Fibroblast of lung (primary cell): ENCODE measurements at regions not wholly inside any gene's neighbourhood (a gene's known extent, or its start where the extent isn't known, plus 50 kb on each side); places are given as distances from the start of the nearest gene placed in this dataset.

Experiments
- DNase-seq, 2 donors: peaks; one replicate each; pipeline versions ENCODE4 v3.0.0 to v3.0.0-alpha.2; 2010; ENCODE audit warnings: low read depth in 2 of 2
- H2AFZ ChIP-seq: 2 replicates; pipeline ENCODE4 v1.5.1; 2012; ENCODE audit warnings: low read length, control low read depth, inconsistent platforms
- H3K27ac ChIP-seq: 2 replicates; pipeline ENCODE4 v1.5.1; 2011; ENCODE audit warnings: low read length, control low read depth; ENCODE audit not compliant: insufficient read depth
- H3K27me3 ChIP-seq: 2 replicates; pipeline ENCODE4 v1.5.1; 2011; ENCODE audit warnings: mild to moderate bottlenecking, low read length; ENCODE audit not compliant: control insufficient read depth, insufficient read depth
- H3K36me3 ChIP-seq: 2 replicates; pipeline ENCODE4 v1.5.1; 2011; ENCODE audit warnings: low read length; ENCODE audit not compliant: control insufficient read depth, insufficient read depth
- H3K4me1 ChIP-seq: 2 replicates; pipeline ENCODE4 v1.5.1; 2011; ENCODE audit warnings: low read length; ENCODE audit not compliant: control insufficient read depth, insufficient read depth; ENCODE audit errors: extremely low read depth
- H3K4me2 ChIP-seq: 2 replicates; pipeline ENCODE4 v1.5.1; 2011; ENCODE audit warnings: low read length, control low read depth; ENCODE audit not compliant: insufficient read depth; ENCODE audit errors: extremely low read depth
- H3K4me3 ChIP-seq, 4 experiments: fragments of 200-600 bp in 1 of 4; sonication (generic) in 1 of 4; replicated peaks in 1 of 4; 2 replicates each; pipeline ENCODE4 v1.5.1; 2011 to 2016; ENCODE audit warnings: low read length in 4 of 4, low read depth in 3 of 4, mild to moderate bottlenecking in 3 of 4, control low read depth in 2 of 4, inconsistent platforms in 1 of 4, mixed read lengths in 1 of 4; ENCODE audit not compliant: insufficient read depth in 1 of 4; ENCODE audit errors: control extremely low read depth in 1 of 4
- H3K79me2 ChIP-seq: 2 replicates; pipeline ENCODE4 v1.5.1; 2012; ENCODE audit warnings: mild to moderate bottlenecking, low read length, inconsistent platforms; ENCODE audit not compliant: control insufficient read depth, insufficient read depth
- H3K9ac ChIP-seq: 2 replicates; pipeline ENCODE4 v1.5.1; 2011; ENCODE audit warnings: mild to moderate bottlenecking, low read length, control low read depth; ENCODE audit not compliant: insufficient read depth
- H3K9me3 ChIP-seq: 2 replicates; pipeline ENCODE4 v1.5.1; 2012; ENCODE audit warnings: low read depth, low read length; ENCODE audit not compliant: control insufficient read depth, insufficient read depth
- H4K20me1 ChIP-seq: 2 replicates; pipeline ENCODE4 v1.5.1; 2011; ENCODE audit warnings: low read length; ENCODE audit not compliant: control insufficient read depth, insufficient read depth; ENCODE audit errors: extremely low read depth
- CTCF ChIP-seq, 2 donors: IDR thresholded peaks in 1 of 2; conservative IDR thresholded peaks in 1 of 2; 1 replicate in 1 of 2; 2 replicates in 1 of 2; pipeline ENCODE4 v1.5.1; 2011 to 2012; ENCODE audit warnings: low read length in 2 of 2, control low read depth in 1 of 2, inconsistent platforms in 1 of 2, low read depth in 1 of 2, mild to moderate bottlenecking in 1 of 2
- EZH2 ChIP-seq: IDR thresholded peaks from 2 replicates; pipeline ENCODE4 v1.5.1; 2012; ENCODE audit warnings: low read length, control low read depth, mild to moderate bottlenecking; ENCODE audit errors: missing control alignments

- TF ChIP-seq CTCF (conservative IDR thresholded peaks at IDR 0.05 in 1 of 2, IDR thresholded peaks at IDR 0.05 in 1 of 2; ENCODE audit: low read depth in 1 of 2, low read length in 2 of 2) (no peak), EZH2 (no peak)
Measured at GRCh38 chr5:4532705-4533080, 607.4 kb upstream of the ADAMTS16 start.

GRCh38 chr5:4533457-4534105 lies 606.5 kb upstream of the ADAMTS16 start:
- no peak overlapping the region for H3K27ac ChIP-seq
- no peak for TF ChIP-seq CTCF (conservative IDR thresholded peaks at IDR 0.05 in 1 of 2, IDR thresholded peaks at IDR 0.05 in 1 of 2; ENCODE audit: low read depth in 1 of 2, low read length in 2 of 2)
- no peak for TF ChIP-seq EZH2
- no peaks in the 10 kb centered on the region for H3K9me3 ChIP-seq
- no peaks in the 10 kb centered on the region for H3K36me3 ChIP-seq
- H3K9ac ChIP-seq, result no peak overlapping the region
- no peaks in the 10 kb centered on the region for H3K4me1 ChIP-seq
- no peaks in the 10 kb centered on the region for H4K20me1 ChIP-seq
- H3K4me3 ChIP-seq, result no peak overlapping the region
- H2AFZ ChIP-seq, result no peak overlapping the region
- DNase-seq, result peak in 1 of 2 donors; percentile 68
- no peak overlapping the region for H3K4me2 ChIP-seq
- H3K79me2 ChIP-seq, result no peaks in the 10 kb centered on the region
- H3K27me3 ChIP-seq, result no peaks in the 10 kb centered on the region

More at GRCh38 chr5:4532705-4533080, 607.4 kb upstream of the ADAMTS16 start:
- H3K4me2 ChIP-seq, result no peak overlapping the region
- no peaks in the 10 kb centered on the region for H3K27me3 ChIP-seq
- H4K20me1 ChIP-seq, result no peaks in the 10 kb centered on the region
- H3K9me3 ChIP-seq, result no peaks in the 10 kb centered on the region
- no peak overlapping the region for H2AFZ ChIP-seq
- no peak overlapping the region for H3K9ac ChIP-seq
- H3K27ac ChIP-seq, result no peak overlapping the region
- DNase-seq, result no peak
- H3K79me2 ChIP-seq, result no peaks in the 10 kb centered on the region
- H3K4me1 ChIP-seq, result no peaks in the 10 kb centered on the region
- H3K4me3 ChIP-seq, result no peak overlapping the region
- H3K36me3 ChIP-seq, result no peaks in the 10 kb centered on the region

- H4K20me1 ChIP-seq, result no peaks in the 10 kb centered on the region
- TF ChIP-seq EZH2 (no peak), CTCF (conservative IDR thresholded peaks at IDR 0.05 in 1 of 2, IDR thresholded peaks at IDR 0.05 in 1 of 2; ENCODE audit: low read depth in 1 of 2, low read length in 2 of 2) (no peak)
- H3K9me3 ChIP-seq, result no peaks in the 10 kb centered on the region
- no peaks in the 10 kb centered on the region for H3K4me1 ChIP-seq
- no peak overlapping the region for H3K4me2 ChIP-seq
- no peak overlapping the region for H3K27ac ChIP-seq
- no peak overlapping the region for H3K4me3 ChIP-seq
- H3K27me3 ChIP-seq, result no peaks in the 10 kb centered on the region
- H3K9ac ChIP-seq, result no peak overlapping the region
- H3K36me3 ChIP-seq, result no peaks in the 10 kb centered on the region
- H3K79me2 ChIP-seq, result no peaks in the 10 kb centered on the region
- DNase-seq, result no peak
- H2AFZ ChIP-seq, result no peak overlapping the region
Measured at GRCh38 chr5:4537489-4537888, 602.6 kb upstream of the ADAMTS16 start.
